HG02571 (cell line): ENCODE measurements at regions not wholly inside any gene's neighbourhood (a gene's known extent, or its start where the extent isn't known, plus 50 kb on each side); places are given as distances from the start of the nearest gene placed in this dataset.
"Not testable (repeated sequence)": the region's sequence is repeated elsewhere in the genome, so short reads cannot be mapped to it uniquely, and the experiment has no call there.

ENCODE experiments used
- ATAC-seq: cut with Tn5 transposase; IDR thresholded peaks from one replicate; pipeline ENCODE4 v1.9.1; 2021; ENCODE audit warnings: mild to moderate bottlenecking, moderate library complexity; ENCODE audit not compliant: unreplicated experiment

DNA sequence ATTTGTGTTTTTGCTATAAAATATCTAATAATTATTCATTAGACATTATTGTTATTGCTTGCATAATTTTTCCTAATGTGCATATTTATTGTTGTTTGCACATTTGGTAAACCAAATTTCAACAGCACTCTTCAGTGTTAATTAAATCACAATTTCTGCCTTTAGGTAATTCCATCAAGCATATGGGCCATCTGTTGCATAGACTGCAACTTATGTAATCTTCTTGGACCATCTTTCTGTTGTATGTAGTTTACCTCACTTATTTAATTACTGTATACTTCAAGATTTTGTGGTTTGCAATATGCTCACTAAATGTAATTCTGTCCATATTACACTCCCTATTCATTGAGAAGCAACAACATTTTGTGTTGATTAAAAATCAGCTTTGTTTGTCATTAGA, 1360.1 kb downstream of the REEP3 start:
- ATAC-seq, result no peak

DNA sequence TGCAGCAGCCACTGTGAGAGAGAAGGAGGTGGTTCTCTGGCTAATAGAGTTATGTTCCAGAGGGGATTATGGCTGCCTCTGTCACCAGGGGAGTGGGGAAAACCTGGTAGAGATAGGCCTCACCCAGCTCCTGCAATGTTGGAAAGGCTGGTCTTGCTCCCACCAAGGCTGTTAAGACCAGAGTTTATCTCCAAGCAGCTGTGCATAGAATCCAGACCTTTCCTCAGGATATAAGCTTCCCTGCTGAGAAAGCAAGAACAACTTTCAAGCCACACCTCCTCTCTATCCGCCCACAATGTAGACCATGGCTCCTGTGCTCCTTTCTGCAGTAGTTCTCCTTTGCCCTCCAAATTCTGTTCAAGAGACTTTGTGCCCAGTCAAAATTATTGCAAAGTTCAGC, 1375.4 kb downstream of the REEP3 start:
- no peak for ATAC-seq

DNA sequence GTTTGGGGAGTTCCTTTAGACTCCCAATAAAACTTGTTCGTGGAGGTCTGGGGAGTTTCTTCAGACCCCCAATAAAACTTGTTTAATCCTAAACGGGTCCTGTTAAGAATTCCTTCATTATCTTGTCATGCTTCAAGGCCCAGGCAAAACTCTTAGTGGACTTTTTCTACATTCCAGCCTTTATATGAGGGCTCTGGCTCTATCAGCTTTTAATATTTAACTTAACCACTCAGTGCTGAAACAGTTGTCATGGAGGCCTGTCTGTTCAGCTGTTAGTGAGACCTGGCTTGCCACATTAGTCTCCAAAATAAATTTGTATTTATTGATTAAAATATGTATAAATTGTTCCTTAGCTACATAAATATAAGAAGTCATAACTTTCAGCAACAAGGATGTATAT, 1385.1 kb downstream of the REEP3 start:
- ATAC-seq, result not testable (repeated sequence)

DNA sequence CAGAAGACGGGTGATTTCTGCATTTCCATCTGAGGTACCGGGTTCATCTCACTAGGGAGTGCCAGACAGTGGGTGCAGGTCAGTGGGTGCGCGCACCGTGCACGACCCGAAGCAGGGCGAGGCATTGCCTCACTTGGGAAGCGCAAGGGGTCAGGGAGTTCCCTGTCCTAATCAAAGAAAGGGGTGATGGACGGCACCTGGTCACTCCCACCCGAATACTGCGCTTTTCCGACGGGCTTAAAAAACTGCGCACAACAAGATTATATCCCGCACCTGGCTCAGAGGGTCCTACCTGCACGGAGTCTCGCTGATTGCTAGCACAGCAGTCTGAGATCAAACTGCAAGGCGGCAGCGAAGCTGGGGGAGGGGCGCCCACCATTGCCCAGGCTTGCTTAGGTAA, 1403.1 kb downstream of the REEP3 start:
- ATAC-seq, result not testable (repeated sequence)

DNA sequence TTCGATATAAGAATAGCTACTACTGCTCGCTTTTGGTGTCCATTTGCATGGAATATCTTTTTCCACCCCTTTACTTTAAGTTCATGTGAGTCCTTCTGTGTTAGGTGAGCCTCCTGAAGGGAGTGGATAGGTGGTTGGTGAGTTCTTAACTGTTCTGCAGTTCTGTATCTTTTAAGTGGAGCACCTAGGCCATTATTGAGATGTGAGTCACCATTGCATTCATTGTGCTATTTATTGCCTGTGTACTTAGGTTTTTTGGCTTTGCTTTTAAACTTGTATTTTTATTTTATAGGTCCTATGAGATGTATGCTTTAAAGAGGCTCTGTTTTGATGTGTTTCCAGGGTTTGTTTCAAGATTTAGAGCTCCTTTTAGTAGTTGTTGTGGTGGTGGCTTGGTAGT, 1430.8 kb downstream of the REEP3 start:
- ATAC-seq, result no peak

DNA sequence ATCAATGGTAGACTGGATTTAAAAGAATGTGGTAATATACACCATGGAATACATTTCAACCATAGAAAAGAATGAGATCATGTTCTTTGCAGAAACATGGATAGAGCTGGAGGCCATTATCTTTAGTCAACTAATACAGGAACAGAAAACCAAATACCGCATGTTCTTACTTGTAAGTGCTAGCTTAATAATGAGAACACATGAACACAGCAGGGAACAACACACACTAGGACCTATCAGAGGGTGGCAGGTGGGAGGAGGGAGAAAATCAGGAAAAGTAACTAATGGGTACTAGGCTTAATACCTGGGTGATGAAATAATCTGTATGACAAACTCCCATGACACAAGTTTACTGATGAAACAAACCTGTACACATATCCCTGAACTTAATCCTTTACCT, 1435.2 kb downstream of the REEP3 start:
- ATAC-seq, result no peak

DNA sequence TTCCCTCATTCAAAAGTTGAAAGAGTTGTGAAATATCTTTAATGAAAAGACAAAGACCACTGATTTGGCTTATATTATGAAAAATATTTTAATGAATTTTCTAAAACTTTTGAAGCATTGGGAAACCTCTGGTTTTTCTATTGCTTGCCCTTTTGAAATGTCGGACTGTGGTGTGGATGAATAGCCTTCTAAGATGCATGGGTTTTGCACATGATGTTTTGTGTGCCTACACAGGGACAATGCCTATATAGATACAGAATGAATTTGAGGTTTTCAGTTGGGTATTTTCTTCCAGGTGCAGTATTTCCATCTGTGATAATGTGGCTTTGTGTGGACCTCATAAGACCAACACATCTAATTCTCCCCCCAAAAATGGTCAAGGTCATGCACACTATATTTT, 1437.9 kb downstream of the REEP3 start:
- ATAC-seq, result no peak

DNA sequence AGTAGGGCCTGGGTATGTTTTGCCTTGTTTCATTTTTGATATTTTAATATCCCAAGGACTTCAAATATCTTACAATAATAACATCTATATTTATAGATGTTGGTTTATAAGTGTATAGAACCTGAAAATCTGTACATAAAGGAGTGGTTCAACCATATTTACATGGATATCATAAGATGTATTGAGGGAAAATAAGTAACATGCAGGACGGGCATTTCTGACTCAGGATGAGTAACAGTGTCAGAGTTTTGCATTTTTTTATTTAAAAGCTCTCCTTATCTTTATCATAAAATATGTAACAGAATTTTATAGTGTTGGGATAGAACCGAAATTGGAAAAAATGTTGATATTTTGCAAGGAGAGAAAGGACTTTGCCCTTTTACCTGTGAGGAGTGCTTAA, 1438.7 kb downstream of the REEP3 start:
- no peak for ATAC-seq

DNA sequence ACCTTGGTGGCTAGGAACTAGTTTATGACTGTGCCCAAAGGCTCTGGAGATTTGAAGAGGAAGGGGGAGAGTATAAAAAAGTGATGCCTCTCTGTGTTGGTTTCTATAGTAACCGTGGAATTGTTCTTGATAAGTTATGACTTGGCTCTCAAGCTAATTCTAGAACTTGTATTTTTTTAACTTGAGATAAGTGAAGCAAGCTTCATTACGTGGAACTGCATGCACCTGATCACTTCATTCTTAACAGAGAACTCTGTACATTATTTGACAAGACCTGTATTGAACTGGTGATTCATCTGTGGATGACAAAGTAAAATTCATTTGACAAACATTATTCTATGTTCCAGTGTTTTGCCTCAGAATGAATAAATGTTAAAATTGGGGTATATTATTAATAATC, 1452.2 kb downstream of the REEP3 start:
- no peak for ATAC-seq

DNA sequence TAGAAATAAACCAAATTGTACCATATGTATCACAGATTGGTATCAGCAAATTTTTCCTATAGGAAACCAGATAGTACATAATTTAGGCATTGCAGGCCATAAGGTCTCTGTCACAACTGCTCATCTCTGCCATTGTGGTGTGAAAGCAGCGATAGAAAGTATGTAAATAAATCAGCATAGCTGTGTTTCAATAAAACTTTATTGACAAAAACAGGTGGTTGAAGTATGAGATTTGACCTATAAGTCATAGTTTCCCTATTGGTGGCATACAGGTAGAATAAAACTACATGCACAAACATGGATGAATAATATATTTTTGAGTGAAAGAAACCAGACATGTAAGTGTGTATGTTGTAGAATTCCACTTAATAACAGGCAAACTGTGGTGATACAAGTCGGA, 1454.9 kb downstream of the REEP3 start:
- ATAC-seq, result no peak

DNA sequence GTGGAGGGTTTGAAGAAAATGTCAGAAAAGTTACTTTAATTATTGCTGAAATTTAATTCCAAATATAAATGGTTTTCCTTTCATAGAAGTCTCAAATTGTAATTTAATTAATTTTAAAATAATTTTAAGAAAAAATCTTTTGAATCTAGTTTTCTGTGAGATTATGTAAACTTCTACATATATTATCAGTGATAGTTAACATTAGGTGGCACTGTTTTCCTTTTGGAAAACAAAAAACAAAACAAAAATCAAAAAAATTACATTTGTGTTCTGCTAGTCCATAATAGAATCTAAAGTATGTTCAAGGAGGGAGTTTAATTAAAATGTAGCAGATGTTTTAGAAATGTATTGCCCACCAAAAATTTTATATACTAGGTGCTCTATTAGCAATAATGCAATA, 1456.7 kb downstream of the REEP3 start:
- no peak for ATAC-seq

DNA sequence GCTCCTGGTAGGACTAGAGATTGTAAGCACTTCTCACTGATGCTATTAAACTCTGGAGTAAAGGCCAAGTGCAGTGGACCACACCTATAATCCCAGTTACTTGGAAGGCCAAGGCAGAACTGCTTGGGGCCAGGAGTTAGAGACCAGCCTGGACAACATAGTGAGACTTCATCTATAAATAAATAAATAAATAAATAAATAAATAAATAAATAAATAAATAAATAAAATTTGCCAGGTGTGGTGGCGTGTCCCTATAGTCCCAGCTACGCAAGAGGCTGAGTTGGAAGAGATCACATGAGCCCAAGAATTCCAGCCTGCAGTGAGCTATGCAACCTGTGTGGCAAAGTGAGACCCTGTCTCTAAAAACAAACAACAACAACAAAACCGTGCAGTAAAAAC, 1475.7 kb downstream of the REEP3 start:
- ATAC-seq, result no peak

DNA sequence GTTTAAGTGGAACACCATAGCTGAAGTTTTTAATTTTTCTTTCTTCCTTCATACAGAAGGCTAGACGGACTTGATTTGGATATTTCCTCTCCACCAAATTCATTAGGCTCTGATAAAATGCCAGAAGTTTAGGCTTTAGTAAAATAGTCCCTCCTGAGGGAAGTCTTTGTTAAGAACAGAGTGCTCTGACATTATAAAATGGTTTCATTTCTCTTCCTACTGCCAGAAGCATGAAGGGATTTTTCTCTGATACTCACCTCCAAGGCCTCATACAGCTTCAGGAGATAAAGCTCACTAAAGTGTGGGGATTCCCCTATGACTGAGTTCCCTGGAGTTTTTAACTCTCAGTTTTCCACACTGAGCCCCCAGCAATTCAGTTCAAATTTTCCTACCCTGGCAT, 1489.6 kb downstream of the REEP3 start:
- ATAC-seq, result no peak

DNA sequence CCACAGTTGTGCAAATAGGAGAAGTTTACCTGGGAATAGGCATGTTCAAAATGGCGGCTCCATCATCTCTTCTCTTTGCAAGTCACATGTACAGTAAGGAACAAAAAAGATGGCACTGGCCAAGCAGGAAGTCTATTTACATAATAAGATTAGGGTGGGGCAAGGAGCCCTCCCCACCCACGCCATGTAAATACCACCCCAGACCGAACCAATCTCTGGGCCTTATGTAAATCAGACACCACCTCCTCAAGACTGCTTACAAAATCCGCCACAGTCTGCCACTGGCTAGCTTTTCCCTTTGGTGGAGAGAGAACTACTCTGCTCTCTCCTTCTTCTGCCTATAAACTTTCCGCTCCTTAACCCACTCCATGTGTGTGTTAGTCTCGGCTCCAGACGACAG, 1496.3 kb downstream of the REEP3 start:
- no peak for ATAC-seq

DNA sequence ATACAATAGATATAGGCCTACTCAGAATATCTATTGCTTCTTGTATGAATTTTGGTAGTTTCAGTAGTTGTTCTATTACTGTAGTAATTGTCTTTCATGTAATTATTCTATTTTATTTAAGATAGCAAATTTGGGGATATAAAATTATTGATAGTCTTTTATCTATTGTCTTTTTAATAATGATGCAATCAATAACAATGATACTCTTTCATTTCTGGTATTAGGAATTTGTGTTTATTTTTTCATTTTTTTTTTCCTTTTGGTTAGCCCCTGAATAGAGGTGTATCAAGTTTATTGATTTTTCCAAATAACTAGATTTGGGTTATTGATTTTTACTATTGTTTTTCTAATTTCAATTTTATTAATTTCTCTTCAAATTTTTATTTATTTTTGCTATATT, 1503.7 kb downstream of the REEP3 start:
- no peak for ATAC-seq

DNA sequence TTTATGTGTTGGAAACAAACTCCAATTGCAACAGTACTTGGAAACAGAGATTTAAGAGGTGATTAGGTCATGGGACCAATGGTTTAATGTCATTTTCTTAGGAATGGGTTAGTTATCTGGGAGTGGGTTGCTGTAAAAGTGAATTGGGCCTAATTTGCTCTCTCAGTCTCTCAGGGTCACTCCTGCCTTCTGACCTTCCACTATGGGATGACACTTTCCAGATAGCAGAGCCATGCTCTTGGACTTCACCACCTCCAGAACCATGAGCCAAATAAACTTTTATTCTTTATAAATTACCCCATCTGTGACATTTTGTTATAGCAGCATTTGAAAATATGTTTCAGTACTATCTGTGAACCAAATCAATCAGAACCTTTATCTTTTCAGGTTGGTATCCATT, 1509.1 kb downstream of the REEP3 start:
- ATAC-seq, result no peak

DNA sequence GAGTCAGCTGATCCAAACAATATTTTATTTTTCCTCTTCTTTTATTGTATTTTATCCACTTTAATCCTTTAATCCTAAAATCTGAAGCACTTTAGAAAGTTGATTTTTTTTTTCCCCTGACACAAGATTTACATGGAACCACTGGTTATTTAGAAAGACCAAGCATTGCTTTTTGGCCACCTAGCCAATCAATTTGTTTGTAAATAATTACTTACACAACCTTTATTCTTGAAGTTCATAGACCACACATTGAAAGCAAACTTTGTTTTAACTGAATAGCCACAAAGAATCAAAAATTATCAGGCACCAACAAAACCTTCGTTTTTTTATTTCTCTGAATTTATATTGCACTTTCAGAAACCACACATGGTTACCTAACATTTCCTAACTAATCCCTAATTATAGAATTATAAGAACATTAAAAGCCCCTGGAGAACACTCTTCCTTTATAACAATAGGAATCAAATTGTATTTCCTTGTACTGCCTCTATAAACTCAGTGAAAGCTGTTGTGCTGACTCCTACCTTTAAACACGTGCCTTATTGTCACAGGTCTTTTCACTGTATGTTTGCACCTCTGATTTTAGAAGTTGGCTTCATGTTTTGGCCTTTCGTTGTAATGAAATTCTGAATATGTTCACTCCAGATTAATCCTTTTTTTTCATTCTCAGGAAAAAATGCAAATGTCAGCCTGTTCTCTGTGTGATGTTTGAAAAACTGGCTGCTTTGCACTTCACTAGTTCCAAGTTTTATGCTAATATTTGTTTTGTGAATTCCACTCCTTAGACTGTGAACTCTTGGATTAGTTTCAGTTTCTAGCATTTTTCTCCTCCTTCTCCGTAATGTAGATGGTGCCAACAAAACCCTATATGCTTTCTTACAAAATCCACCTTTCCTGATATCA, 1511.9 kb downstream of the REEP3 start:
- ATAC-seq, result no peak

DNA sequence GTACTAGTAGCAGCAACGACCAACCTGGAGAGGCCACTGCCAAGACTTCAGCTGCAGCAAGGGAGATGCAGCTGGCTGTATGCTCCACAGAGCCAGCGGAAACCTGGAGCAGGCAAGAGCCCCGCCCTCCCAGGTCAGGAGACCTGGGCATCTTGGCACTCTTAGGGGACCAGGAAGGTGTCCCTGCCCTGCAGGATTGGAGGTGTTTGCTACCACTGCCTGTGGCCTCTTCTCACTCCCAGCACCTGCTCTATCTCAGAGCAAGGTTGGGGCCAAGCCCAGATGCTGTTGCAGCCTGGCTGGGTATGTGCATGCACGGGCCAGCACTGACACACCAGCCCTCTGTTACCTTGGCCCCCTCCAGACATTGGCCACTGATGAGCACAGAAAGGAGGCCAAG, 1512.8 kb downstream of the REEP3 start:
- no peak for ATAC-seq

DNA sequence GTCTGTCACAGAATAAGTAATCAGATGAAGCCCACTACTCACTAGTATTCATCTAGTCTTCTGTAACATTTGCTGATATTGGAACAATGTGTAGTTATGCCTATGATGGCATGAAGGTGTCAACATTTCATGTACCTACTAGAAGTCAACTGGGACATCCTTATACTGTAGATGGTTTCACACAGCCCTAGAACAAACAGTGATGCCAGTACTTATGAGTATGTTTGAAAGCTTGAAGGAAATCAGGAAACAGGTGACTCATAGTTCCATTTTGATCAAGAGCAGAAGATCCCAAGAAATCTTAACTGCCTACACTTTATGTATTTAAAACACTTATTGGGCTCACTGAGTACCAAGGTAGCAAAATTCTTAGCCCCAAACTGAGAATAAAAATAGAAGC, 1519.6 kb downstream of the REEP3 start:
- no peak for ATAC-seq

DNA sequence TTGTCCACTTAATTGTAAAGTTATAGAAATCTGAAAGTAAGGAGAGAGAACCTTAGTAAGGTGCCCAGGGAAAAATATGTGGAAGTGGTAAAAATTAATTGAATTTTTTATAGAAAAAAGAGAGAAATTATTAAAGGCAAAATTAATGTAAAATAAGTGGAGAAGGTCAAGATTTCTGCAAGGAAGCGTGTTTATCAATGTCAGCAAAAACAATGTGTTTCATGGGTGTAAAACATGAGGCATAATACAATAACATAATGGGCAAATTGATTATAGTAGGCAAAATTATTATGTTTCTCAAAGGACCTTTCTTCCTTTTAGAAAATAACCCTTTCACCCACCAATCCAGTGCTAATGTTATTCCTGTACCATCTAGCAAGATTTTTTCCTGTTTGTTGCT, 1520.1 kb downstream of the REEP3 start:
- no peak for ATAC-seq

DNA sequence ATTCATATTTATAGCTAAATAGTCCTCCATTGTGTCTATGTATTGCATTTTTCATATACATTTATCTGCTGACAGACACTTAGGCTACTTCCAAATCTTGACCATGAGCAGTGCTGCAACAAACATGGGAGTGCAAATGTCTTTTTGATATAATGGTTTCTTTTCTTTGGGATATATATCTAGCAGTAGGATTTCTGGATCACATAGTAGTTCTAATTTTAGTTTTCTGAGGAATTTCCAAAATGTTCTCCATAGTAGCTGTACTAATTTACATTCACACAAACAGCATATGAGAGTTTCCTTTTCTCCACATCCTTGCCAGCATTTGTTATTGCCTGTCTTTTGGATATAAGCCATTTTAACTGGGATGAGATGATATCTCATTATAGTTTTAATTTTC, 1521.3 kb downstream of the REEP3 start:
- no peak for ATAC-seq

DNA sequence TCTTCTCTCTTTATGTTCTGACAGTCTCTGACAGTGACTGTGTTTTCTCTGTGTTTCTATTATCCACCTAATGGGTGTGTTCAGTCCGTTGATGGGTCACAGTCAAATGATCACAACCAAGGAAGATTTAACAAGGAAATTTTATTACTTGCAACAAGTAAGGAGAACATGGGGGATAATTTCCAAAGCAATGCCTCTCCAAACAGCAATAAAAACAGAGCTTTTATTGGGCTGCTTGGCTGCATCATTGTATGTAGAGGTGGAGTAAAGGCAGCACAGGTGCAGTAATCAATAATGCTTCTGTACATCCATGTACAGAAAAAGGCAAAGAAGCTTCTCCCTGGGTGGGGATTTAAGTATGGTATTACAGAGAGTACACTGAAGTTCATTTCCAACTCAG, 1525.6 kb downstream of the REEP3 start:
- no peak for ATAC-seq

DNA sequence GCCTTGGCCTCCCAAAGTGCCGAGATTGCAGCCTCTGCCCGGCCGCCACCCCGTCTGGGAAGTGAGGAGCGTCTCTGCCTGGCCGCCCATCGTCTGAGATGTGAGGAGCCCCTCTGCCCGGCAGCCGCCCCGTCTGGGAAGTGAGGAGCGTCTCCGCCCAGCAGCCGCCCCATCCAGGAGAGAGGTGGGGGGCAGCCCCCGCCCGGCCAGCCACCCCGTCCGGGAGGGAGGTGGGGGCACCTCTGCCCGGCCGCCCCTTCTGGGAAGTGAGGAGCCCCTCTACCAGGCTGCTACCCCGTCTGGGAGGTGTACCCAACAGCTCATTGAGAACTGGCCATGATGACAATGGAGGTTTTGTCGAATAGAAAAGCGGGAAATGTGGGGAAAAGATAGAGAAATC, 1530.9 kb downstream of the REEP3 start:
- ATAC-seq, result not testable (repeated sequence)
